IgD-negative memory B cell (primary cell): ENCODE measurements at regions not wholly inside any gene's neighbourhood (a gene's known extent, or its start where the extent isn't known, plus 50 kb on each side); places are given as distances from the start of the nearest gene placed in this dataset.

Source experiments
- H3K27ac Mint-ChIP-seq, 3 donors: one replicate each; pipeline ENCODE4 v1.8.0; 2020 to 2022; ENCODE audit warnings: mild to moderate bottlenecking in 3 of 3, mixed read lengths in 3 of 3, moderate library complexity in 1 of 3
- H3K27me3 Mint-ChIP-seq: one replicate; pipeline ENCODE4 v1.8.0; 2021; ENCODE audit warnings: mixed read lengths
- H3K36me3 Mint-ChIP-seq: one replicate; pipeline ENCODE4 v1.8.0; 2020; ENCODE audit warnings: mild to moderate bottlenecking, mixed read lengths
- H3K4me1 Mint-ChIP-seq, 3 donors: one replicate each; pipeline ENCODE4 v1.8.0; 2020 to 2022; ENCODE audit warnings: mixed read lengths in 3 of 3, mild to moderate bottlenecking in 1 of 3
- H3K4me3 Mint-ChIP-seq, 4 donors: one replicate each; pipeline ENCODE4 v1.8.0; 2020 to 2022; ENCODE audit warnings: mild to moderate bottlenecking in 4 of 4, mixed read lengths in 4 of 4, moderate library complexity in 3 of 4
- H3K9me3 Mint-ChIP-seq, 3 donors: one replicate each; pipeline ENCODE4 v1.8.0; 2020 to 2021; ENCODE audit warnings: mixed read lengths in 3 of 3, mild to moderate bottlenecking in 1 of 3

DNA sequence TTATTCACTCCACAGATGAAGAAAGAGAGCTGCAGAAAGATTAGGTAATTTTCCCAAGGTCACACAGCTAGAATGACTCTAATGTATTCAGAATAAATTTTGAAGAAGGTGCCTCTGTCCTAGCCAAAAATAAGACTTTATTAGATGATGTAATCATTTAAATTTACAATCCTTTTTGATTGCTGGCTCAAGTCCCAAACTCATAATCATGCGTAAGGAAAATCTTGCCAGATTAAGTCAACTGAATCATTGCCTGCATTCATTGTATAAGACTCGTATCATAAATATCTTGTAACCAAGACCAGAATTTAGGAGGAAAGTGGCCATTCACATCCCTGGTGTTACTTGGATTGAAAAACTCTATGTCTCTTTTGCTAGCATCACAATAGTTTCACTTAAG is 53.1 kb upstream of the STK39 start:
- Mint-ChIP-seq H3K36me3 (peaks cover 2% of the 10 kb centered on the region), H3K4me3 (no peak overlapping the region), H3K4me1 (no peaks in the 10 kb centered on the region), H3K9me3 (peaks cover 0 to 2% (median under 1%) of the 10 kb centered on the region in 3 donors), H3K27me3 (peaks cover under 1% of the 10 kb centered on the region), H3K27ac (no peak overlapping the region)

GRCh38 chr2:168304024-168304681 is 56.8 kb upstream of the STK39 start:
- H3K9me3 Mint-ChIP-seq = peaks cover 8 to 18% (median 17%) of the 10 kb centered on the region in 3 donors
- H3K4me3 Mint-ChIP-seq = no peak overlapping the region
- H3K36me3 Mint-ChIP-seq = peaks cover 7% of the 10 kb centered on the region
- no peak overlapping the region for H3K27ac Mint-ChIP-seq
- peaks cover 3% of the 10 kb centered on the region for H3K27me3 Mint-ChIP-seq
- no peaks in the 10 kb centered on the region for H3K4me1 Mint-ChIP-seq

GRCh38 chr2:168307379-168307778 is 60.0 kb upstream of the STK39 start:
- H3K27me3 Mint-ChIP-seq = peaks cover 3% of the 10 kb centered on the region
- H3K27ac Mint-ChIP-seq = no peak overlapping the region
- no peak overlapping the region for H3K4me3 Mint-ChIP-seq
- H3K9me3 Mint-ChIP-seq = peaks cover 8 to 18% (median 17%) of the 10 kb centered on the region in 3 donors
- H3K4me1 Mint-ChIP-seq = no peaks in the 10 kb centered on the region
- peaks cover 7% of the 10 kb centered on the region for H3K36me3 Mint-ChIP-seq

- H3K27me3 Mint-ChIP-seq = peaks cover 2% of the 10 kb centered on the region
- no peaks in the 10 kb centered on the region for H3K4me1 Mint-ChIP-seq
- H3K4me3 Mint-ChIP-seq = no peak overlapping the region
Observed at GRCh38 chr2:168310580-168310979, 63.2 kb upstream of the STK39 start.

GRCh38 chr2:168311261-168311910 is 64.0 kb upstream of the STK39 start:
- Mint-ChIP-seq H3K36me3 (peaks cover 3% of the 10 kb centered on the region), H3K4me1 (no peaks in the 10 kb centered on the region), H3K9me3 (peaks cover 6 to 13% (median 11%) of the 10 kb centered on the region in 3 donors), H3K4me3 (no peak overlapping the region), H3K27me3 (peaks cover 2% of the 10 kb centered on the region), H3K27ac (no peak overlapping the region)

More at GRCh38 chr2:168310580-168310979, 63.2 kb upstream of the STK39 start:
- no peak overlapping the region for H3K27ac Mint-ChIP-seq
- peaks cover 7 to 18% (median 18%) of the 10 kb centered on the region in 3 donors for H3K9me3 Mint-ChIP-seq
- H3K36me3 Mint-ChIP-seq = peaks cover 4% of the 10 kb centered on the region

DNA sequence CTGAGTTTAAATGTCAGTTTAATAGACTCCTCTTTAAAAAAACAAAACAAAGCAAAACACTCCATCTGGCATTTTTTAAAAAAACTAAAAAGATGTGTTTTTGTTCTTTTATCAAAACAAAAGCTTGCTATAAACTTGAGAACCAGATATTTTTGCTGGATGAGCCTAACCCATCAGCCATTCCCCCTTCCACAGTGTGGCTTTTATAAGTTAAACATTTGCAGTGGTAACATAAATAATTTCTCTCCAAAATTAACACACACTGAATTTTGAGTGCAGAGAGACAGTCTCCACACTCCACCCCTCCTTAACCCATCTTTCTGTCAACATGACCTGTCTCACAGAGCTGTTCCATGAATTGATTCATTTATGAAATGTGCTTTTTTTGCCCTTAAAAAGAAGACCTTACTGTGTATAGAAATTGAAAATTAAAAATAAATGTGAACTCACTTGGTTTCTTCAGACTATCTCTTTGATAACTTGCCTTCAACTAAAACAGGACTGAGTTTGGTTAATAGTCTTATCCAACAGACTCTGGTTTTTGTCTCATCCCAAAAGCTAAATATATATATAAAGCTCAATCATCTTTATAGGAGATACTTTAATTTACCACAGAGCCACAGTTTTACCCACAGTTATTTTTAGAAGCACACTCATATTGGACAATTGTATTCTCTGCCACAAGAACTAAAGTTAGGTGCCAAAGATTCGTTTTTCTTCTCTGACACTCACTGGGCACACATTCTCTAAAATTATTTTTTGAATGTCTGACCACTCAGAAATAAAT is 64.8 kb upstream of the STK39 start:
- Mint-ChIP-seq H3K4me1 (no peaks in the 10 kb centered on the region), H3K27me3 (peaks cover 1% of the 10 kb centered on the region), H3K4me3 (no peak overlapping the region), H3K27ac (no peak overlapping the region), H3K36me3 (no peaks in the 10 kb centered on the region), H3K9me3 (peaks cover 5 to 11% (median 5%) of the 10 kb centered on the region in 3 donors)

GRCh38 chr2:168314236-168314635 is 66.8 kb upstream of the STK39 start:
- Mint-ChIP-seq H3K9me3 (peaks cover 0 to 4% (median 0%) of the 10 kb centered on the region in 3 donors), H3K27ac (no peak overlapping the region), H3K36me3 (no peaks in the 10 kb centered on the region), H3K27me3 (no peaks in the 10 kb centered on the region), H3K4me3 (no peak overlapping the region), H3K4me1 (no peaks in the 10 kb centered on the region)

GRCh38 chr2:168315331-168316072 is 68.1 kb upstream of the STK39 start:
- no peaks in the 10 kb centered on the region for H3K4me1 Mint-ChIP-seq
- H3K9me3 Mint-ChIP-seq = peaks cover 0 to 4% (median 0%) of the 10 kb centered on the region in 3 donors
- no peaks in the 10 kb centered on the region for H3K36me3 Mint-ChIP-seq
- no peak overlapping the region for H3K27ac Mint-ChIP-seq
- H3K4me3 Mint-ChIP-seq = no peak overlapping the region
- H3K27me3 Mint-ChIP-seq = no peaks in the 10 kb centered on the region

- H3K4me1 Mint-ChIP-seq = no peaks in the 10 kb centered on the region
Observed at GRCh38 chr2:168316073-168316440, 68.7 kb upstream of the STK39 start.

DNA sequence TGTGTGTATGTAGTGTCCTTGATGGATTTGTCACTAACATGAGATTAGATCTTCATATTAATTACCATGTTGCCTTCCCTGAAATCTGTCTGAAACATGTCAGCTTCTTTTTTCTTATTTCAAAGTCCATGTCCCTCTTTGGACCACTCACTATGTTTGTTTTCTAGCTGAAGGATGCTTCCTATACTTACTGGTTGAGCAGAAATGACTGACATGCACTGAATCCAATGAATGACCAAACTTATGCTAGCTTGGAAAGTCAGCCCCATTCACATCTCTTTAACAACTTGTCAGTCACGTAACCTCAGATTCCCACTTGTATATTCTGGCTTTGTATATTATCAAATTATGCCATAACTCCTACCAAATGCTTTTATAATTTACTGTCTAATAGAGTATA is 69.9 kb upstream of the STK39 start:
- Mint-ChIP-seq H3K27me3 (peaks cover 2% of the 10 kb centered on the region), H3K9me3 (peaks cover 0 to 4% (median 0%) of the 10 kb centered on the region in 3 donors), H3K36me3 (no peaks in the 10 kb centered on the region), H3K4me1 (no peaks in the 10 kb centered on the region), H3K4me3 (no peak overlapping the region), H3K27ac (no peak overlapping the region)

More at GRCh38 chr2:168316073-168316440, 68.7 kb upstream of the STK39 start:
- Mint-ChIP-seq H3K27me3 (no peaks in the 10 kb centered on the region), H3K36me3 (no peaks in the 10 kb centered on the region), H3K27ac (no peak overlapping the region), H3K4me3 (no peak overlapping the region), H3K9me3 (peaks cover 0 to 4% (median 0%) of the 10 kb centered on the region in 3 donors)

GRCh38 chr2:168320267-168320666 is 72.9 kb upstream of the STK39 start:
- Mint-ChIP-seq H3K9me3 (no peaks in the 10 kb centered on the region), H3K4me1 (no peaks in the 10 kb centered on the region), H3K27ac (no peak overlapping the region), H3K27me3 (peaks cover 18% of the 10 kb centered on the region), H3K4me3 (no peak overlapping the region), H3K36me3 (no peaks in the 10 kb centered on the region)

DNA sequence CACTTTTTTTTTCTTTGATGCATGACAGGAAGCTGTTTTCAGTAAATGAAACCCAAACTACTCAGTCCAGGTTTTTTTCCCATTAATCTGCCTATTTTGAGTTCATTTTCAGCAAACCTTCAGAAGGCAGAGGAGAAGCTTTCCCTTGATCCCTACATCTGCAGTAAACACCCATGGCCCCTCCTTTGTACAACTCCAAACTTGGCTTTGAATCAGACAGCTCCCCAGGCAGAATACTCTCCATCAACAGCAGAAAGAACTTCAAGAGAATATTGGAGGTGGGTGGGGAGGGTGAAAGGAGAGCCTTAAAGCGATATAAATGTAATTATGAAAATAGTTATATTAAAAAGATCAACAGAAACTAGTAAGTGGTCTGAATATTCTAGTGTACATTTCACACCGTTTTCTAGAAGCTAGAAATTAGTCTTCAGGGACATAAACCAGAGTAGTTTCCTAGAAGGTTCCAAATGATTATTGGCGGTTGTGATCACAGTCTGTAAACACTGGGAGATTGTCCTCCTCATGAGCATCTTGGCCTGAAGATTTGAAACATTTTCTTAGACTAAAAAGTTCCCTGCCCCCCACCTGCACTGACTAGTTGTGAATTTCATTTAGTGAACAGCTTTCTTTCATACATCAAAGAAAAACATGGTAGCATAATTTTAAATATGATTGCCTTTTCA is 75.1 kb upstream of the STK39 start:
- Mint-ChIP-seq H3K4me3 (no peak overlapping the region), H3K36me3 (no peaks in the 10 kb centered on the region), H3K4me1 (no peaks in the 10 kb centered on the region), H3K27me3 (peaks cover 19% of the 10 kb centered on the region), H3K27ac (no peak overlapping the region), H3K9me3 (peaks cover 0 to 4% (median 0%) of the 10 kb centered on the region in 3 donors)

DNA sequence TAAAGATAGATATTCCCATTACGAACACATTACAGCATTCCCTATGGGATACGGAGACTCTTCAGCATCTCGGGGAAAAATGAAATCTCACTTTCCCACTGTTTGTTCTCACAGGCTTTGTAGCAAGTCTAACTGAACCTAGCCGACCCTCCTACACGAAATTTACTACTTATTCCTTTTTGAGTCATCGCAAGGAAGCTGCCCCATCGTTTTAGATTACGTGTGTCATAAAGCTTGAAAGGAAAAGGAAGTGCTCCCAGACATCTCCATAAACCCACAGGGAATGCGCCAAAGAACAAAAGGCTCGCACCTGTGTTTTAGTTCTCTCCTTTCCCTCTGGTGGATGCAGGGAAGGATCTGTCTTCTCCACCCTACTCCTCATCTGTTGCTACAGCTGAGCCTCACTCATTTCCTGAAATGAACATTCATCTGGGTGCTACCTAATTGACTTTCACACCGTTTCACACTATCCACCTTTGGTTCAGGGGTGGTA is 76.2 kb upstream of the STK39 start:
- Mint-ChIP-seq H3K27ac (no peak overlapping the region), H3K27me3 (peaks cover 19% of the 10 kb centered on the region)

GRCh38 chr2:168326572-168326971 is 79.2 kb upstream of the STK39 start:
- Mint-ChIP-seq H3K9me3 (peaks cover 4 to 20% (median 13%) of the 10 kb centered on the region in 3 donors), H3K4me3 (no peak overlapping the region), H3K27me3 (peaks cover 19% of the 10 kb centered on the region), H3K36me3 (peaks cover 3% of the 10 kb centered on the region), H3K27ac (no peak overlapping the region), H3K4me1 (no peaks in the 10 kb centered on the region)

More for the DNA sequence above, 76.2 kb upstream of the STK39 start:
- Mint-ChIP-seq H3K9me3 (peaks cover 0 to 4% (median 0%) of the 10 kb centered on the region in 3 donors), H3K36me3 (no peaks in the 10 kb centered on the region), H3K4me1 (no peaks in the 10 kb centered on the region), H3K4me3 (no peak overlapping the region)
